22Rv1 (cell line): ENCODE measurements at regions not wholly inside any gene's neighbourhood (a gene's known extent, or its start where the extent isn't known, plus 50 kb on each side); places are given as distances from the start of the nearest gene placed in this dataset.

Experiments used
- ZFX ChIP-seq: fragments of 450-650 bp; IDR thresholded peaks from 2 replicates; pipeline ENCODE4 v1.6.1; 2017; ENCODE audit warnings: antibody characterized with exemption, borderline replicate concordance
- TF ChIP-seq, protein P1 (sequence below): fragments of 450-650 bp; IDR thresholded peaks from 2 replicates; pipeline ENCODE4 v1.5.1; 2017; ENCODE audit warnings: mild to moderate bottlenecking

DNA sequence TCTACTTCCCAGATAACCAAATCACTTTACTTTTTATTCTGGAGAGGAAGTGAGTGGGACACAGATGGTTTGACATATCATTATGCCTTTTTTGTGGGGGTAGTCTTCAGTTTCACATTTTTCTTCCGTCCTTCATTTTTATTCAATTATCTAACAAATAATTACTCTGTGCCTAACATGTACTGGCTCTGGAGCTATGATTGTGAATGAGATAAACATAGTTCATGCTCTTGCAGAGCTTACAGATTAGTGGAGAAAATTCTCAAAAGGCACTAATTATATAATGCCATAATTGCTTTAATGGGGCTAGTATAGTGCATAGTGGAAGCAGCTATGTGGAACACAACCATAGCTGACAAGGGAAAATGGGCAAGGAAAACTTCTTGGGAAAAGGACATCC is 303.6 kb upstream of the TFPI start:
- TF ChIP-seq, protein P1, sequence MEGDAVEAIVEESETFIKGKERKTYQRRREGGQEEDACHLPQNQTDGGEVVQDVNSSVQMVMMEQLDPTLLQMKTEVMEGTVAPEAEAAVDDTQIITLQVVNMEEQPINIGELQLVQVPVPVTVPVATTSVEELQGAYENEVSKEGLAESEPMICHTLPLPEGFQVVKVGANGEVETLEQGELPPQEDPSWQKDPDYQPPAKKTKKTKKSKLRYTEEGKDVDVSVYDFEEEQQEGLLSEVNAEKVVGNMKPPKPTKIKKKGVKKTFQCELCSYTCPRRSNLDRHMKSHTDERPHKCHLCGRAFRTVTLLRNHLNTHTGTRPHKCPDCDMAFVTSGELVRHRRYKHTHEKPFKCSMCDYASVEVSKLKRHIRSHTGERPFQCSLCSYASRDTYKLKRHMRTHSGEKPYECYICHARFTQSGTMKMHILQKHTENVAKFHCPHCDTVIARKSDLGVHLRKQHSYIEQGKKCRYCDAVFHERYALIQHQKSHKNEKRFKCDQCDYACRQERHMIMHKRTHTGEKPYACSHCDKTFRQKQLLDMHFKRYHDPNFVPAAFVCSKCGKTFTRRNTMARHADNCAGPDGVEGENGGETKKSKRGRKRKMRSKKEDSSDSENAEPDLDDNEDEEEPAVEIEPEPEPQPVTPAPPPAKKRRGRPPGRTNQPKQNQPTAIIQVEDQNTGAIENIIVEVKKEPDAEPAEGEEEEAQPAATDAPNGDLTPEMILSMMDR, result no peak
- no peak for TF ChIP-seq ZFX
